ENCODE measurements at regions not wholly inside any gene's neighbourhood (a gene's known extent, or its start where the extent isn't known, plus 50 kb on each side); places are given as distances from the start of the nearest gene placed in this dataset.
"Not testable (repeated sequence)": the region's sequence is repeated elsewhere in the genome, so short reads cannot be mapped to it uniquely, and the experiment has no call there.

- Histone ChIP-seq H3K9me2 (replicated peaks; ENCODE audit: low read depth, low read length) (no peaks in the 10 kb centered on the region), H3K9me3 (ENCODE audit: insufficient read depth, low read depth, low read length) (no peaks in the 10 kb centered on the region; the same call in 1 of the 2 replicates), H2AFZ (ENCODE audit: low read length) (no peak overlapping the region), H3K36me3 (ENCODE audit: insufficient read depth, low read length) (no peaks in the 10 kb centered on the region), H3K4me1 (ENCODE audit: insufficient read depth, low read length, poor library complexity, severe bottlenecking) (no peaks in the 10 kb centered on the region), H3K9ac (ENCODE audit: low read depth, low read length, poor library complexity, severe bottlenecking) (no peak overlapping the region), H3K79me2 (ENCODE audit: insufficient read depth, low read length) (no peaks in the 10 kb centered on the region), H3K27me3 (ENCODE audit: insufficient read depth, low read length, poor library complexity, severe bottlenecking) (no peaks in the 10 kb centered on the region), H3K4me2 (ENCODE audit: low read depth, low read length, poor library complexity, severe bottlenecking) (no peak overlapping the region), H3F3A (ENCODE audit: low read depth) (no peaks in the 10 kb centered on the region), H3K4me3 (ENCODE audit: low read length, poor library complexity, severe bottlenecking) (no peak overlapping the region), H4K20me1 (ENCODE audit: insufficient read depth, low read length, poor library complexity, severe bottlenecking) (no peaks in the 10 kb centered on the region)
- no peak for TF ChIP-seq CTCF (conservative IDR thresholded peaks at IDR 0.05; ENCODE audit: low read length)
- TF ChIP-seq EZH2phosphoT487 (IDR thresholded peaks at IDR 0.05; ENCODE audit: borderline replicate concordance), result no peak
Measured at GRCh38 chr7:68783684-68784083, 814.6 kb upstream of the AUTS2 start.

GRCh38 chr7:68785036-68785435 is 813.2 kb upstream of the AUTS2 start:
- Histone ChIP-seq H3K36me3 (ENCODE audit: insufficient read depth, low read length) (no peaks in the 10 kb centered on the region), H3K4me2 (ENCODE audit: low read depth, low read length, poor library complexity, severe bottlenecking) (no peak overlapping the region), H3K27me3 (ENCODE audit: insufficient read depth, low read length, poor library complexity, severe bottlenecking) (no peaks in the 10 kb centered on the region), H3K79me2 (ENCODE audit: insufficient read depth, low read length) (no peaks in the 10 kb centered on the region), H4K20me1 (ENCODE audit: insufficient read depth, low read length, poor library complexity, severe bottlenecking) (no peaks in the 10 kb centered on the region), H3K4me1 (ENCODE audit: insufficient read depth, low read length, poor library complexity, severe bottlenecking) (no peaks in the 10 kb centered on the region), H3K9me3 (ENCODE audit: insufficient read depth, low read depth, low read length) (no peaks in the 10 kb centered on the region; the same call in 1 of the 2 replicates), H3K9me2 (replicated peaks; ENCODE audit: low read depth, low read length) (no peaks in the 10 kb centered on the region), H3F3A (ENCODE audit: low read depth) (no peaks in the 10 kb centered on the region), H2AFZ (ENCODE audit: low read length) (no peak overlapping the region), H3K4me3 (ENCODE audit: low read length, poor library complexity, severe bottlenecking) (no peak overlapping the region), H3K9ac (ENCODE audit: low read depth, low read length, poor library complexity, severe bottlenecking) (no peak overlapping the region)
- TF ChIP-seq EZH2phosphoT487 (IDR thresholded peaks at IDR 0.05; ENCODE audit: borderline replicate concordance), result no peak
- TF ChIP-seq CTCF (conservative IDR thresholded peaks at IDR 0.05; ENCODE audit: low read length), result no peak

GRCh38 chr7:68787566-68787965 is 810.7 kb upstream of the AUTS2 start:
- H3K27me3 ChIP-seq (ENCODE audit: insufficient read depth, low read length, poor library complexity, severe bottlenecking), result no peaks in the 10 kb centered on the region
- no peaks in the 10 kb centered on the region for H3K36me3 ChIP-seq (ENCODE audit: insufficient read depth, low read length)

GRCh38 chr7:68788529-68788928 is 809.7 kb upstream of the AUTS2 start:
- H3K79me2 ChIP-seq (ENCODE audit: insufficient read depth, low read length); H3K36me3 ChIP-seq (ENCODE audit: insufficient read depth, low read length); H4K20me1 ChIP-seq (ENCODE audit: insufficient read depth, low read length, poor library complexity, severe bottlenecking); H3K9me2 ChIP-seq (replicated peaks; ENCODE audit: low read depth, low read length); H3K4me3 ChIP-seq (ENCODE audit: low read length, poor library complexity, severe bottlenecking); H3K4me1 ChIP-seq (ENCODE audit: insufficient read depth, low read length, poor library complexity, severe bottlenecking); H3K9ac ChIP-seq (ENCODE audit: low read depth, low read length, poor library complexity, severe bottlenecking); H3K9me3 ChIP-seq (ENCODE audit: insufficient read depth, low read depth, low read length); H2AFZ ChIP-seq (ENCODE audit: low read length); H3F3A ChIP-seq (ENCODE audit: low read depth); H3K4me2 ChIP-seq (ENCODE audit: low read depth, low read length, poor library complexity, severe bottlenecking); H3K27me3 ChIP-seq (ENCODE audit: insufficient read depth, low read length, poor library complexity, severe bottlenecking): not testable (repeated sequence)

More at GRCh38 chr7:68787566-68787965, 810.7 kb upstream of the AUTS2 start:
- H3F3A ChIP-seq (ENCODE audit: low read depth), result no peaks in the 10 kb centered on the region
- peaks cover 4% of the 10 kb centered on the region; the same call in 1 of the 2 replicates for H3K9me3 ChIP-seq (ENCODE audit: insufficient read depth, low read depth, low read length)
- no peak overlapping the region for H3K9ac ChIP-seq (ENCODE audit: low read depth, low read length, poor library complexity, severe bottlenecking)
- no peaks in the 10 kb centered on the region for H3K79me2 ChIP-seq (ENCODE audit: insufficient read depth, low read length)
- no peak overlapping the region for H3K4me3 ChIP-seq (ENCODE audit: low read length, poor library complexity, severe bottlenecking)
- H4K20me1 ChIP-seq (ENCODE audit: insufficient read depth, low read length, poor library complexity, severe bottlenecking), result no peaks in the 10 kb centered on the region
- no peaks in the 10 kb centered on the region for H3K9me2 ChIP-seq (replicated peaks; ENCODE audit: low read depth, low read length)
- no peak overlapping the region for H2AFZ ChIP-seq (ENCODE audit: low read length)
- H3K4me2 ChIP-seq (ENCODE audit: low read depth, low read length, poor library complexity, severe bottlenecking), result no peak overlapping the region
- TF ChIP-seq CTCF (conservative IDR thresholded peaks at IDR 0.05; ENCODE audit: low read length) (no peak), EZH2phosphoT487 (IDR thresholded peaks at IDR 0.05; ENCODE audit: borderline replicate concordance) (no peak)
- H3K4me1 ChIP-seq (ENCODE audit: insufficient read depth, low read length, poor library complexity, severe bottlenecking), result no peaks in the 10 kb centered on the region
